Skeletal muscle satellite cell (primary cell): ENCODE measurements at regions not wholly inside any gene's neighbourhood (a gene's known extent, or its start where the extent isn't known, plus 50 kb on each side); places are given as distances from the start of the nearest gene placed in this dataset.
A peak's percentile ranks its signal among the peaks of the same experiment; 100 is the strongest.

Experiments
- H3K27me3 ChIP-seq: 2 replicates; pipeline ENCODE4 v1.7.0; 2013; ENCODE audit warnings: low read length; ENCODE audit not compliant: control insufficient read depth, insufficient read depth
- H3K36me3 ChIP-seq: 2 replicates; pipeline ENCODE4 v1.7.0; 2013; ENCODE audit warnings: mild to moderate bottlenecking, control low read depth, low read length; ENCODE audit not compliant: insufficient read depth
- H3K4me1 ChIP-seq: 2 replicates; pipeline ENCODE4 v1.7.0; 2013; ENCODE audit warnings: low read length; ENCODE audit not compliant: control insufficient read depth, insufficient read depth
- H3K4me2 ChIP-seq: 2 replicates; pipeline ENCODE4 v1.7.0; 2013; ENCODE audit warnings: mild to moderate bottlenecking, low read length
- H3K4me3 ChIP-seq: 2 replicates; pipeline ENCODE4 v1.7.0; 2013; ENCODE audit warnings: low read length
- H3K9ac ChIP-seq: 2 replicates; pipeline ENCODE4 v1.7.0; 2013; ENCODE audit warnings: mild to moderate bottlenecking, low read depth, low read length, moderate library complexity
- H3K9me3 ChIP-seq: replicated peaks from 2 replicates; pipeline ENCODE4 v1.7.0; 2013; ENCODE audit warnings: mild to moderate bottlenecking, control low read depth, low read length

- no peak overlapping the region for H3K4me2 ChIP-seq
- no peak overlapping the region for H3K9ac ChIP-seq
- no peaks in the 10 kb centered on the region for H3K9me3 ChIP-seq
- peaks cover 9% of the 10 kb centered on the region for H3K4me1 ChIP-seq
- no peaks in the 10 kb centered on the region for H3K27me3 ChIP-seq
- no peak overlapping the region for H3K4me3 ChIP-seq
- H3K36me3 ChIP-seq: no peaks in the 10 kb centered on the region
Measured at GRCh38 chr9:13786131-13786530, 506.6 kb upstream of the MPDZ start.

- Histone ChIP-seq H3K9ac (peak overlapping the region; percentile 40), H3K36me3 (no peaks in the 10 kb centered on the region), H3K9me3 (no peaks in the 10 kb centered on the region), H3K4me3 (no peak overlapping the region), H3K4me2 (no peak overlapping the region), H3K27me3 (no peaks in the 10 kb centered on the region), H3K4me1 (peaks cover 10% of the 10 kb centered on the region)
Measured at GRCh38 chr9:13779106-13779505, 499.6 kb upstream of the MPDZ start.

- Histone ChIP-seq H3K9ac (peak overlapping the region; percentile 40), H3K9me3 (no peaks in the 10 kb centered on the region), H3K4me2 (peak overlapping the region; percentile 43), H3K27me3 (no peaks in the 10 kb centered on the region), H3K4me1 (peaks cover 10% of the 10 kb centered on the region), H3K36me3 (no peaks in the 10 kb centered on the region), H3K4me3 (no peak overlapping the region)
Measured at GRCh38 chr9:13778631-13779030, 499.1 kb upstream of the MPDZ start.

- H3K27me3 ChIP-seq: no peaks in the 10 kb centered on the region
Measured at GRCh38 chr9:13770956-13771355, 491.5 kb upstream of the MPDZ start.

GRCh38 chr9:13769641-13770040 is 490.1 kb upstream of the MPDZ start:
- no peak overlapping the region for H3K4me3 ChIP-seq
- no peaks in the 10 kb centered on the region for H3K9me3 ChIP-seq
- H3K36me3 ChIP-seq: no peaks in the 10 kb centered on the region
- H3K4me2 ChIP-seq: no peak overlapping the region
- H3K9ac ChIP-seq: no peak overlapping the region
- peaks cover 3% of the 10 kb centered on the region for H3K27me3 ChIP-seq
- H3K4me1 ChIP-seq: no peaks in the 10 kb centered on the region

More at GRCh38 chr9:13770956-13771355, 491.5 kb upstream of the MPDZ start:
- no peak overlapping the region for H3K4me3 ChIP-seq
- no peaks in the 10 kb centered on the region for H3K4me1 ChIP-seq
- no peaks in the 10 kb centered on the region for H3K36me3 ChIP-seq
- H3K4me2 ChIP-seq: no peak overlapping the region
- H3K9ac ChIP-seq: no peak overlapping the region
- H3K9me3 ChIP-seq: no peaks in the 10 kb centered on the region

- Histone ChIP-seq H3K9ac (no peak overlapping the region), H3K4me3 (no peak overlapping the region), H3K36me3 (no peaks in the 10 kb centered on the region), H3K4me1 (no peaks in the 10 kb centered on the region), H3K9me3 (no peaks in the 10 kb centered on the region), H3K4me2 (no peak overlapping the region), H3K27me3 (peaks cover 3% of the 10 kb centered on the region)
Measured at GRCh38 chr9:13769006-13769405, 489.5 kb upstream of the MPDZ start.

GRCh38 chr9:13762209-13762608 is 482.7 kb upstream of the MPDZ start:
- Histone ChIP-seq H3K4me1 (no peaks in the 10 kb centered on the region), H3K9ac (no peak overlapping the region), H3K4me2 (no peak overlapping the region), H3K4me3 (no peak overlapping the region), H3K9me3 (no peaks in the 10 kb centered on the region), H3K36me3 (no peaks in the 10 kb centered on the region), H3K27me3 (peaks cover 15% of the 10 kb centered on the region)

- no peak overlapping the region for H3K4me3 ChIP-seq
- peaks cover 12% of the 10 kb centered on the region for H3K27me3 ChIP-seq
- H3K9me3 ChIP-seq: no peaks in the 10 kb centered on the region
- no peaks in the 10 kb centered on the region for H3K4me1 ChIP-seq
- no peaks in the 10 kb centered on the region for H3K36me3 ChIP-seq
- no peak overlapping the region for H3K4me2 ChIP-seq
- H3K9ac ChIP-seq: no peak overlapping the region
Measured at GRCh38 chr9:13759551-13759950, 480.1 kb upstream of the MPDZ start.

GRCh38 chr9:13758936-13759335 is 479.4 kb upstream of the MPDZ start:
- no peaks in the 10 kb centered on the region for H3K4me1 ChIP-seq
- H3K27me3 ChIP-seq: peaks cover 12% of the 10 kb centered on the region
- H3K9me3 ChIP-seq: no peaks in the 10 kb centered on the region
- no peaks in the 10 kb centered on the region for H3K36me3 ChIP-seq
- H3K9ac ChIP-seq: no peak overlapping the region
- H3K4me2 ChIP-seq: no peak overlapping the region
- no peak overlapping the region for H3K4me3 ChIP-seq

GRCh38 chr9:13756943-13757342 is 477.5 kb upstream of the MPDZ start:
- H3K27me3 ChIP-seq: peaks cover 12% of the 10 kb centered on the region
- no peaks in the 10 kb centered on the region for H3K36me3 ChIP-seq
- no peaks in the 10 kb centered on the region for H3K4me1 ChIP-seq
- H3K9me3 ChIP-seq: no peaks in the 10 kb centered on the region
- no peak overlapping the region for H3K4me3 ChIP-seq
- no peak overlapping the region for H3K4me2 ChIP-seq
- H3K9ac ChIP-seq: no peak overlapping the region

- Histone ChIP-seq H3K9me3 (no peaks in the 10 kb centered on the region), H3K4me2 (no peak overlapping the region), H3K9ac (no peak overlapping the region), H3K4me3 (no peak overlapping the region), H3K36me3 (no peaks in the 10 kb centered on the region), H3K4me1 (no peaks in the 10 kb centered on the region), H3K27me3 (peaks cover 12% of the 10 kb centered on the region)
Measured at GRCh38 chr9:13755551-13755950, 476.1 kb upstream of the MPDZ start.

- Histone ChIP-seq H3K9me3 (no peaks in the 10 kb centered on the region), H3K4me1 (no peaks in the 10 kb centered on the region)
Measured at GRCh38 chr9:13750639-13751038, 471.1 kb upstream of the MPDZ start.

More at GRCh38 chr9:13750639-13751038, 471.1 kb upstream of the MPDZ start:
- Histone ChIP-seq H3K4me2 (no peak overlapping the region), H3K9ac (no peak overlapping the region), H3K27me3 (no peaks in the 10 kb centered on the region), H3K36me3 (no peaks in the 10 kb centered on the region), H3K4me3 (no peak overlapping the region)
